ENCODE measurements at regions not wholly inside any gene's neighbourhood (a gene's known extent, or its start where the extent isn't known, plus 50 kb on each side); places are given as distances from the start of the nearest gene placed in this dataset.

GRCh38 chr10:113381416-113381815, 171.4 kb upstream of the HABP2 start:
- H3K4me3 ChIP-seq (ENCODE audit: low read depth, low read length): no peak overlapping the region
- DNase-seq (ENCODE audit: low read depth): no peak
- TF ChIP-seq, protein P1, sequence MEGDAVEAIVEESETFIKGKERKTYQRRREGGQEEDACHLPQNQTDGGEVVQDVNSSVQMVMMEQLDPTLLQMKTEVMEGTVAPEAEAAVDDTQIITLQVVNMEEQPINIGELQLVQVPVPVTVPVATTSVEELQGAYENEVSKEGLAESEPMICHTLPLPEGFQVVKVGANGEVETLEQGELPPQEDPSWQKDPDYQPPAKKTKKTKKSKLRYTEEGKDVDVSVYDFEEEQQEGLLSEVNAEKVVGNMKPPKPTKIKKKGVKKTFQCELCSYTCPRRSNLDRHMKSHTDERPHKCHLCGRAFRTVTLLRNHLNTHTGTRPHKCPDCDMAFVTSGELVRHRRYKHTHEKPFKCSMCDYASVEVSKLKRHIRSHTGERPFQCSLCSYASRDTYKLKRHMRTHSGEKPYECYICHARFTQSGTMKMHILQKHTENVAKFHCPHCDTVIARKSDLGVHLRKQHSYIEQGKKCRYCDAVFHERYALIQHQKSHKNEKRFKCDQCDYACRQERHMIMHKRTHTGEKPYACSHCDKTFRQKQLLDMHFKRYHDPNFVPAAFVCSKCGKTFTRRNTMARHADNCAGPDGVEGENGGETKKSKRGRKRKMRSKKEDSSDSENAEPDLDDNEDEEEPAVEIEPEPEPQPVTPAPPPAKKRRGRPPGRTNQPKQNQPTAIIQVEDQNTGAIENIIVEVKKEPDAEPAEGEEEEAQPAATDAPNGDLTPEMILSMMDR (IDR thresholded peaks at IDR 0.05; ENCODE audit: low read depth, low read length, missing control alignments): no peak

DNA sequence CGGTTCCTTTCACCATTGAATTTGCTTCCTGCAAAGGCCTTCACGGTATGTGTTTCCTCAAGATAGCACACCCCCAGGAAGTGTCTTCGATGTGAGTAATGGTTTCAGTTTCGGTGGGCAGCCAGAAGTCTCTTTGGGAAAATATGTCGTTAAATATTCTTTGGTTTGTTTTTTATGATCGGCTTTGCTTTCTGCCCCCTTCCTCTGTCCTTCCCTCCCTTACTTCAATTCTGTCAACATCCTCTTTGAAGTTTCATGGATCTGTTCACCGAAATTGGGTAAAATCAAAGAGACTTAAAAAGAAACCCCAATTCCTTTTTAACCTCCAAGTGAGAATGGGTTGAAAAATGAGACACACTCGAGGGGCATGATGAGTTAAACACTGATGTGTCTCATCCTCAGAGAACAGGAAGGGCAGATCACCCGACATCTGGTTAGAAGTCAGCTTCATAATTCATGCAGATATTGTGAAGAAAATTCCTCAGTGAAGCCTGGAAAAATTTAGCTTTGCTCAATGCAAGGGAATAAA, 170.8 kb upstream of the HABP2 start:
- TF ChIP-seq, protein P1 (IDR thresholded peaks at IDR 0.05; ENCODE audit: low read depth, low read length, missing control alignments): no peak
- DNase-seq (ENCODE audit: low read depth): no peak

DNA sequence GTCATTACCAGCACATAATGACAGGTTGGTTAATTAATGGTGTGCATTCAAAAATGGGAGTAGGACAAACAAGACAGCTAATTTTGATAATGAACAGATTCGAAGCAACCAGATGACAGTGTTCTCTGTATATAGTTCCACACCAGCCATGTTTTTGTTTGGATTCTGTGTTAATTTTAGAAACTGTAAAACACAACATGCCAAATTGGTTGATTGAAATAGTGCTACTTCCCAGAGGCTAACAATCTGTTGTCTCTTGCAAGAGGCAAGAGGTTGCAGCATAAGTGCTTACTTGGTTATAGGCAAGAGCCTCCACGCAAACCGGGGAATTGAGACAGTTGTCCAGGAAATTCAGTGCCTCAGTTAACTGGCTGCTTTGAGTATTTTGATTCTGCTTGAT, 170.2 kb upstream of the HABP2 start:
- DNase-seq (ENCODE audit: low read depth): no peak
- H3K4me3 ChIP-seq (ENCODE audit: low read depth, low read length): no peak overlapping the region
- TF ChIP-seq, protein P1 (IDR thresholded peaks at IDR 0.05; ENCODE audit: low read depth, low read length, missing control alignments): no peak

More for the DNA sequence above, 170.8 kb upstream of the HABP2 start:
- no peak overlapping the region for H3K4me3 ChIP-seq (ENCODE audit: low read depth, low read length)

GRCh38 chr10:113384181-113384580, 168.7 kb upstream of the HABP2 start:
- no peak for DNase-seq (ENCODE audit: low read depth)
- H3K4me3 ChIP-seq (ENCODE audit: low read depth, low read length): no peak overlapping the region
- TF ChIP-seq, protein P1 (IDR thresholded peaks at IDR 0.05; ENCODE audit: low read depth, low read length, missing control alignments): no peak

DNA sequence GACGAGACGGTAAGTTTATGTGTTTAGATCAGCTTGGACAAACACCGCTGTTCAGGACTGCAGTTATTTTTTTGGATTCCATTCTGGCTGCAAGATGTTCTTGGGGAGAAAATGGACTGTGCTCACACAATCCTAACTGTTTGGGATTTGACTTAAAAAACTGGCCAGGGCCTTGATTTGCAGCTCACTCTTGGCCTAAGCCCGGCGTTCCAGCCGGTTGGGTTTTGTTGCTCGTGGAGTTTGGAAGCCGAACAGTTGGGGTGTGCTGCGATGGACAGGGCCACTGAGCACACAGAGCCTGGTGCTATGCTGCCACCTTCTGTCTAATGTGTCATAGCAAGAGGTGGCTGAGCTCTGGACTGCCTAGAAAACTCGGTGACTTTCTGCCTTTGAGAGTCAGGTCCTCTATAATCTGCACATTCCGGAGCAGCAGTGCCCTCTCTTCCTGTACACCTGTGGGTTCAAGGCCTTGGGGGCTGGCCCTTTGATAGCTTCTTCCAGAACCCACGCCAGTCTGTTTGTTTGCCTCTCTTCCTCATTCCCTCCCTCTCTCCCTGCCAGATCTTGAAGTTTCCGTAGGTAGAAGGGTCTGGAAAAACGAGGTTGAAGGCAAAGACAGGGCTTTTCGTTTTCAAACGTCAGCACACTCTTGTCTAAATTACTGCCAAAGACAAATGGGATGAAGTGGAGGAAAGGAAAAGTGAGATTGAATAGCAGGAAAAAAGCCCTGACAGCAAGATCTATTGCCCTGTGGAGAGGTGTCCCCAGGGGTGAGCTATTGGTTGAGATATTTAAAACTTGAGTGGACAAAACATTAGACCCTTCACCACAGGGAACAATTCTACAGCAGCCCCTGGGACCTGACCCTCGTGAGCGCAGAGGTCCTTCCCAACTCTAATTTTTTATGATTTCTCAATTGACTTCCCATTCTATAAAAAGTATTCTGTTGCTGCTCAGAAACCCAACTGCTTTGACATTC, 167.5 kb upstream of the HABP2 start:
- peak; percentile 21 for DNase-seq (ENCODE audit: low read depth)
- no peak overlapping the region for H3K4me3 ChIP-seq (ENCODE audit: low read depth, low read length)
- TF ChIP-seq, protein P1 (IDR thresholded peaks at IDR 0.05; ENCODE audit: low read depth, low read length, missing control alignments): peak; percentile 76

DNA sequence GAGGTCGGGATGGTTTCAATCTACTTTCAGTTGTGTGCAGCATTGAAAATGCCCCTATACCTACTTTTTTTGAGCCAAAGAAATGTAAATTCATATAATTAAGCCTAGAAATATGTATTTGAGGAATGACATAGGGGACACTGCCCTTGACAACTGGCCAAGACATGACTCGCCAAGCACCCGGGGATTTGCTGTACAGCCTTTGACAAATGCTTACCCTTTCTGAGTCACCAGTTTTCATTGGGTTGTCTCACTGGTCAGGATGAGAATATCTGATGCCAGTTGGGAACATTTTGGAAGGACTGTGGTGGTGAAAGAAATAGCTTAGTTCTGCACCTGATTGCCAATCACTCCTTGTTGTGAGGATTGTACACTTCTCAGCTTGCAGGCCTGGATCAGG, 166.8 kb upstream of the HABP2 start:
- H3K4me3 ChIP-seq (ENCODE audit: low read depth, low read length): no peak overlapping the region
- DNase-seq (ENCODE audit: low read depth): no peak
- TF ChIP-seq, protein P1 (IDR thresholded peaks at IDR 0.05; ENCODE audit: low read depth, low read length, missing control alignments): no peak

All from GM12864 (cell line).